ENCODE measurements at regions not wholly inside any gene's neighbourhood (a gene's known extent, or its start where the extent isn't known, plus 50 kb on each side); places are given as distances from the start of the nearest gene placed in this dataset.

GRCh38 chr6:169938262-169938701, 186.9 kb downstream of the ERMARD start:
- Histone ChIP-seq H3K4me1 (peaks cover 0 to 4% of the 10 kb centered on the region in 2 donors), H3K27ac (no peak overlapping the region), H3K27me3 (no peaks in the 10 kb centered on the region), H3K36me3 (no peaks in the 10 kb centered on the region), H3K9me3 (peaks cover 0 to under 1% of the 10 kb centered on the region in 2 donors), H3K4me3 (no peak overlapping the region)
- intact Hi-C loops (cut with DNase I), result no loop called here
- TF ChIP-seq CTCF (IDR thresholded peaks at IDR 0.05), result no peak
- DNase-seq (ENCODE audit: low spot score in 2 of 2), result no peak

GRCh38 chr6:169937389-169938261, 186.2 kb downstream of the ERMARD start:
- peaks cover 0 to 4% of the 10 kb centered on the region in 2 donors for H3K4me1 ChIP-seq
- no peaks in the 10 kb centered on the region for H3K9me3 ChIP-seq
- no peak for TF ChIP-seq CTCF (IDR thresholded peaks at IDR 0.05)
- no peak overlapping the region for H3K27ac ChIP-seq
- intact Hi-C loops (cut with DNase I), result no loop called here
- H3K27me3 ChIP-seq, result no peaks in the 10 kb centered on the region
- no peak for DNase-seq (ENCODE audit: low spot score in 2 of 2)
- no peaks in the 10 kb centered on the region for H3K36me3 ChIP-seq
- H3K4me3 ChIP-seq, result no peak overlapping the region

DNA sequence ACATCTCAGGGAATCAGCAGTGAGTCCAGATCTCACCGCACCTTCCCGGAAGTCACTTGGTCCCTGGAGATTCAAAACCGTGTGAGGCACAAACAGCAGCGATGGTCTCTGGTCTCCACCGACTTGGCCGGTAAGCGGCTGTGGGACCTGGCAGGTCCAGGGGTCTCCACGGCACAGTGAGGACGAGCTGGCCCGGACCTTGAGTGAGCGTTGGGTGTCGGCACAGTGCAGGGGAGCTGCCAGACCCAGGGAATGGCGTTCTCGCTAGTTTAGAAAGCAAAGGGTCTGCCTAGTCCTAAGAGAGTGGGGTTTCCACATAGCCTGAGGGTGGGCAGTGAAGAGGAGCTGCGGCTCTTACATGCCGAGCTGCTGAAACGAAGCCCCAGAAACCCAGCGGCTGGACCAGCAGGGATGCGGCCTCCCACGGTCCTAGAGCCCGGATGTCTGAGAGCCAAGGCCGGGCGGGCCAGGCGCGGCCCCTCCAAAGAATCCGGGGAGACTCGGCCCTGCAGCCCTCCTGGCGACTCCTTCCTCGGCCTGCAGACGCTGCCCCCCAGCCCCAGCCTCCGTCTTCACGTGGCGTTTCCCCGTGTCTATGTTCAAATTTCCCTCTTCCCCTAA, 185.0 kb downstream of the ERMARD start:
- intact Hi-C loops (cut with DNase I), result no loop called here
- no peak for TF ChIP-seq CTCF (IDR thresholded peaks at IDR 0.05)
- Histone ChIP-seq H3K36me3 (no peaks in the 10 kb centered on the region), H3K4me1 (peaks cover 0 to 4% of the 10 kb centered on the region in 2 donors), H3K27me3 (no peaks in the 10 kb centered on the region), H3K4me3 (no peak overlapping the region), H3K27ac (no peak overlapping the region), H3K9me3 (no peaks in the 10 kb centered on the region)
- DNase-seq (ENCODE audit: low spot score in 2 of 2), result no peak

- peaks cover 0 to 4% of the 10 kb centered on the region in 2 donors for H3K4me1 ChIP-seq
- H3K36me3 ChIP-seq, result no peaks in the 10 kb centered on the region
- H3K27me3 ChIP-seq, result no peaks in the 10 kb centered on the region
- H3K27ac ChIP-seq, result no peak overlapping the region
- TF ChIP-seq CTCF (IDR thresholded peaks at IDR 0.05), result no peak
- DNase-seq (ENCODE audit: low spot score in 2 of 2), result no peak
- intact Hi-C loops (cut with DNase I), result no loop called here
- H3K9me3 ChIP-seq, result no peaks in the 10 kb centered on the region
- H3K4me3 ChIP-seq, result no peak overlapping the region
These were observed 184.4 kb downstream of the ERMARD start for GRCh38 chr6:169935861-169936260.

- Histone ChIP-seq H3K4me3 (no peak overlapping the region), H3K9me3 (no peaks in the 10 kb centered on the region), H3K27me3 (no peaks in the 10 kb centered on the region), H3K27ac (no peak overlapping the region), H3K4me1 (peaks cover 0 to 4% of the 10 kb centered on the region in 2 donors), H3K36me3 (no peaks in the 10 kb centered on the region)
- DNase-seq (ENCODE audit: low spot score in 2 of 2), result no peak
- intact Hi-C loops (cut with DNase I), result no loop called here
- TF ChIP-seq CTCF (IDR thresholded peaks at IDR 0.05), result no peak
These were observed 183.9 kb downstream of the ERMARD start for GRCh38 chr6:169935348-169935718.
